AG09319 (cell line): ENCODE measurements at regions not wholly inside any gene's neighbourhood (a gene's known extent, or its start where the extent isn't known, plus 50 kb on each side); places are given as distances from the start of the nearest gene placed in this dataset.

Experiments used
- DNase-seq: peaks from one replicate; pipeline ENCODE4 v3.0.0-alpha.2; 2010; ENCODE audit warnings: low read depth; ENCODE audit errors: extremely low read depth
- TF ChIP-seq, protein P1 (sequence below): IDR thresholded peaks from 2 replicates; pipeline ENCODE4 v1.5.1; 2011; ENCODE audit warnings: low read depth, mild to moderate bottlenecking, inconsistent platforms, low read length, moderate library complexity

DNA sequence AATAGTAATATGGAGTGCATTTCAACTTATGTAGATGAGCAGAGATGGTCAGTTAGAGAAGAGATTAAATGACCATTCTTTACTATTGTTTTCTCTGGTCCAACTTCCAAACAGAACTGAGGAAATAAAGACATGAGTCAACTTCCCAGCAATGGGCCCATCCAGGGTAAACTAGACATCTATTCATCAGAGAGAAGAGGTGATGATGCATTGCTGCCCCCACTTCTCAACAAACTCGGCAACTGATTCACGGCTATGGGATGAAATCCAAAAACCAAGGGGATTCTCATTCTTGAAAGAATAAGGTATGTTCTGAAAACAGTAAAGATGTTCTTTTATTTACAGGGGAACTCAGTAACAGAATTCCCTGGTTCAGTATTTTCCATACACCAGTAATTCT lies 190.7 kb downstream of the RDH14 start:
- DNase-seq: no peak
- TF ChIP-seq, protein P1, sequence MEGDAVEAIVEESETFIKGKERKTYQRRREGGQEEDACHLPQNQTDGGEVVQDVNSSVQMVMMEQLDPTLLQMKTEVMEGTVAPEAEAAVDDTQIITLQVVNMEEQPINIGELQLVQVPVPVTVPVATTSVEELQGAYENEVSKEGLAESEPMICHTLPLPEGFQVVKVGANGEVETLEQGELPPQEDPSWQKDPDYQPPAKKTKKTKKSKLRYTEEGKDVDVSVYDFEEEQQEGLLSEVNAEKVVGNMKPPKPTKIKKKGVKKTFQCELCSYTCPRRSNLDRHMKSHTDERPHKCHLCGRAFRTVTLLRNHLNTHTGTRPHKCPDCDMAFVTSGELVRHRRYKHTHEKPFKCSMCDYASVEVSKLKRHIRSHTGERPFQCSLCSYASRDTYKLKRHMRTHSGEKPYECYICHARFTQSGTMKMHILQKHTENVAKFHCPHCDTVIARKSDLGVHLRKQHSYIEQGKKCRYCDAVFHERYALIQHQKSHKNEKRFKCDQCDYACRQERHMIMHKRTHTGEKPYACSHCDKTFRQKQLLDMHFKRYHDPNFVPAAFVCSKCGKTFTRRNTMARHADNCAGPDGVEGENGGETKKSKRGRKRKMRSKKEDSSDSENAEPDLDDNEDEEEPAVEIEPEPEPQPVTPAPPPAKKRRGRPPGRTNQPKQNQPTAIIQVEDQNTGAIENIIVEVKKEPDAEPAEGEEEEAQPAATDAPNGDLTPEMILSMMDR: no peak

DNA sequence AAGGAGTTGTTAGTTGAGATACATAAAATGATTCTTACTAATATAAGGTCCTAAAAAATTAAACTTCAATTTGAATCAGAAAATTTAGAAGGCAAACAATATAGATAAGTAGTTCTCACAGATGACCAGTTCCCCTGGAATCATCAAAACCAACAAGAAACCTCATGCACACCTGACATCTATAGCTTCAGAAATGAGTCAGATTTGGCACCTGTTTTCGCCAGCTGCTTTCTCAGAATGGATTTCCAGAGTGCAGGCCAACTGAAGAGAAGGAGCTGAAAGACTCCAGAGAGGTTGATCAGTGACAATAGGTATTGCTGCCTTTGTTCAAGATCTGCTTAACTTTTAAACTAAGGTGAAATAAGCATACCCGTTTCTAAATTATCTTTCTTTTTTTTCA lies 192.4 kb downstream of the RDH14 start:
- TF ChIP-seq, protein P1: no peak
- DNase-seq: no peak

DNA sequence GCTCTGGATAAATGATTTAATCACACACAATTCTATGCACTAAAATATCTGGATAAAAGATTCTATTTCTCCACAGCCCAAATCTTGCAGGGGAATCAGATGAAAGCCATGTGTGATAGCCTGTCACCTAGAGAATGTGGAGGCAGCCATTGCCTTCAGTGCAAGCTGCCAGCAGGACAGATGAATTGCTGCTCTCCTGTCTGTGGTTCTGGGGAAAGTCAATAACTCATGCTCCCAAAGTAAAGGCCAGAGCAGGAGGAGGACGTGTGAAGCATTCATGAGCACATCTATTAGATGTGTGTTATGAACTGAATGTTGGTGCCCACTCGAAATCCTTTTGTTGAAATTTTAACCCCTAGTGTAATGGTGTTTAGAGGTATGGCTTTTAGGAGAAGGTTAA lies 195.1 kb downstream of the RDH14 start:
- no peak for DNase-seq
- TF ChIP-seq, protein P1: no peak

DNA sequence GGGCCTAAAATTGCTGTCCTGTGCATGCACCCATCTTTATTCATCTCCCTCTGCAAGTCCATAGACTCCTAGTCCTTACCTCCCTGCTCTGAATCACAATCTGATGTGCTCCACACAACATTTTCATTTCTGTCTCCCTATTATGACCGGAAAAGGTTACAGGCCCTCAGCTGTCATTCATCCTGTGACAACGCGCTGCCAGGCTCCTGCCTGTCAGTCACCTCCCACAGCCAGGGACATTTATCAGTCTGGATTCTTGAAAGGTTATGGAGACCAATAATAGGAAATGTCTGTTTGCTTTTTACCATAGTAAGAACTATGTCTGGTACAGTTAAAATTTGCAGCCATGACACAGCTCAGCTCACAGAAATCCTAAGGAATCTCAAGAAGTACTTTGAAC lies 197.1 kb downstream of the RDH14 start:
- TF ChIP-seq, protein P1: no peak
- no peak for DNase-seq

DNA sequence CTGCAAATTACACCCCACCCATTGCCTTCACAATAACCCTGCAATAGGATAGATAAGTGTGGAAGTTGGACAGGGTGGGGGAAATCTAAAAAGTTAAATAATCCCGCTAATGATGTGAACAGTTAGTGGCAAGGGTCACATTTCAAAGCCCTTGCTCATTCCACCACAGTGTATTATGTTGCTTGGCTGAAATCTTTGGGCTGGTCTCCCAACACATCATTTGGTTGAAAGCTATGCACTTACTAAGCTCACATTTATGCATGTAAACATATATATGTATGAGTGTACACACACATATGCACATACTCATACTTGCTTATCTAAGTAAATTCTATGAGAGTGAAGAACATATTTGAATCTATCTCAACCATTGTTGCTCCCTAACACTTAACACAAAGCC lies 197.8 kb downstream of the RDH14 start:
- TF ChIP-seq, protein P1: no peak
- DNase-seq: peak; percentile 41

DNA sequence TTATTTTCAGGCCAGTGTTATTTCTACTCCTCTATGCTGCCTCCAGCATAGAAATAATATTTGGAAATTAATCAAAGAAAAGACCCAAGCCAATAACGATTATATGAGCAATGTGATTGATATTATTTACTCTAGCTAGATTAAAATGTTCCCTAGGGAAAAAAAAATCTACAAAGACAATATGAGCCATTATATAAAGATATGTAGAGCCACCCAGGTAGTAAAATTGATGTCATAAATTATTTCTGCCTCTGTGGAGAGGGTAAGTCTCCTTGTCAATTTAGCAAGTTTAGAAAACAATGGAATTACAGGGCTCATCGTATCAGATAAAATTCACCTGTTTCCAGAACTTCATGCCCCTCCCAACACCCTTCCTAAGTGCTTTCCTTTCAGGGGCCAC lies 202.9 kb downstream of the RDH14 start:
- TF ChIP-seq, protein P1: no peak
- no peak for DNase-seq

DNA sequence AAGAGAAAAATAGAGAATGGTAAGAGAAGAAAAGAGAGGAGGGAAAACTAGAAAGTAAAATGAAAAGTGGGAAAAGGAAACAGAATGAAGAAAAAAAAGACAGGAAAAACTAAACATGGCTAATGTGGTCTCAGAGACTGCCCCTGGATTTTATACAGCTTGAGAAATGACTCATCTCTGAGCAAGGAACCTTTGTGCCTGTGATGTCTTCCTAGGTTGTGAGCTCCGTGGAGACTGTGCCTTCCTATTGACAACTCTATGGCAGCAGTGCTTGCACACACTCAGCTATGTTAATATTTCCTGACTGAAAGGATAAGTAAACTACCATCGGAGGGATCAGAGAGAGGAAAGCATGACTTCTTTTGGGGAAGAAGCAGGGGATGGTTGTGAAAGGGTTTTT lies 203.8 kb downstream of the RDH14 start:
- TF ChIP-seq, protein P1: no peak
- DNase-seq: no peak

DNA sequence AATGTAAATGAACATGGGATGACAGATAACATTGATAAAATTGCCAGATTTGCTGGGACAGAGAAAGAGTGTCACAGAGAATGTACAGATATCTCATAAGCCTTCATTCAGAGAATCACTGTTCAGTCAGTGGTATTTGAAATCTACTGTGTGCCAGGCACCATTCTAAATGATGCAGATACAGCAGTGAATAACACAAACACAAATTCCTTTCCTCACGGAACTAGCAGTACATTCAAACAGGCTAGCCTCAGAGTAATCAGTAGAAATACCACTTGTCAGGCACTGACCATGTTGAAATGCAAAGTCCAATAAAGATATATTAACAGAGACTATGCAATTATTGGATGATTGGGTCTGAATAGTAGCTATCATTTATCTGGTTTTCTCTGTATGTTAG lies 211.0 kb downstream of the RDH14 start:
- TF ChIP-seq, protein P1: no peak
- no peak for DNase-seq
